Heart left ventricle (tissue), 16 donors: ENCODE measurements at regions not wholly inside any gene's neighbourhood (a gene's known extent, or its start where the extent isn't known, plus 50 kb on each side); places are given as distances from the start of the nearest gene placed in this dataset.
A peak's percentile ranks its signal among the peaks of the same experiment; 100 is the strongest.

Source experiments
- ATAC-seq, 4 donors: fragments of 200-7000 bp; cut with Tn5 transposase; one replicate each; pipeline ENCODE4 v1.9.1; 2020 to 2022; ENCODE audit warnings: moderate library complexity in 4 of 4, mild to moderate bottlenecking in 3 of 4, moderate number of reproducible peaks in 1 of 4
- DNase-seq, 5 donors: peaks; one replicate each; pipeline ENCODE4 v3.0.0-alpha.2; 2020
- H3K27ac ChIP-seq, 12 donors: fragments of 200-600 bp; sonication (generic) in 4 of 12; one replicate each; pipeline versions ENCODE4 v1.5.0 to v1.8.0; 2016 to 2022; ENCODE audit warnings: mild to moderate bottlenecking in 2 of 12
- H3K27me3 ChIP-seq, 9 donors: fragments of 200-600 bp; sonication (generic) in 2 of 9; one replicate each; pipeline versions ENCODE4 v1.5.1 to v1.8.0; 2016 to 2022; ENCODE audit warnings: mild to moderate bottlenecking in 3 of 9
- H3K36me3 ChIP-seq, 9 donors: fragments of 200-600 bp; sonication (generic) in 2 of 9; one replicate each; pipeline versions ENCODE4 v1.5.0 to v1.8.0; 2018 to 2022; ENCODE audit warnings: mild to moderate bottlenecking in 2 of 9
- H3K4me1 ChIP-seq, 12 donors: fragments of 200-600 bp; sonication (generic) in 4 of 12; one replicate each; pipeline versions ENCODE4 v1.5.0 to v1.8.0; 2016 to 2022; ENCODE audit warnings: mild to moderate bottlenecking in 3 of 12
- H3K4me3 ChIP-seq, 12 donors: fragments of 200-600 bp; sonication (generic) in 4 of 12; one replicate each; pipeline versions ENCODE4 v1.5.0 to v1.8.0; 2017 to 2022; ENCODE audit warnings: mild to moderate bottlenecking in 9 of 12, moderate library complexity in 4 of 12
- H3K9me3 ChIP-seq, 12 donors: fragments of 200-600 bp; sonication (generic) in 4 of 12; one replicate each; pipeline versions ENCODE4 v1.5.0 to v1.8.0; 2016 to 2022; ENCODE audit warnings: mild to moderate bottlenecking in 1 of 12
- CTCF ChIP-seq, 12 donors: fragments of 200-600 bp; sonication (generic) in 4 of 12; IDR thresholded peaks; one replicate each; pipeline versions ENCODE4 v1.5.0 to v1.8.0; 2018 to 2022; ENCODE audit warnings: antibody characterized with exemption in 12 of 12, mild to moderate bottlenecking in 5 of 12
- POLR2A ChIP-seq, 2 donors: fragments of 450-650 bp; IDR thresholded peaks; one replicate each; pipeline ENCODE4 v1.6.1; 2017; ENCODE audit warnings: antibody characterized with exemption in 2 of 2, mild to moderate bottlenecking in 2 of 2, moderate library complexity in 2 of 2
- WGBS, 4 donors: extraction: QIAGEN DNeasy Blood & Tissue Kit in 2 of 4; methylation state at CpG; one replicate each; pipeline versions ENCODE4 v1.1.5 to v1.1.7; 2013 to 2018; 5-methylcytosine and 5-hydroxymethylcytosine counted together
- intact Hi-C, 10 donors: fragments of 100-400 bp; cut with DNase I; formaldehyde crosslinking; loops; one replicate each; pipeline versions ENCODE4 v1.11.1 to v1.14.2; 2022
- donor health status: ischemic (EF 13 %, LVEDD 7.1; RV severe dilation, severe dysfunction).
- donor health status: healthy with polysubstance abuse.
- donor health status: DM: no; HTN: yes; CAD: no.
- donor health status: DM: no; HTN: no; CAD: no.
- donor health status: ischemic (EF 25% LVEDD 6.9; RV normal size, moderate dysfunction).
- donor health status: ischemic (EF 25% LVEDD 5.7; RV mildly dilated, moderate dysfunction).
- donor health status: healthy.
- donor health status: DM: yes; HTN: yes; CAD: no.
- donor health status: ischemic (EF 35%, LVEDD 5.7; RV mildly dilated, moderate dysfunction).
- donor health status: nonischemic (EF 11% LVEDD 7.7; RV severe dilation, severe dysfunction).
- donor health status: DM: yes; HTN: yes; CAD: no.
- donor health status: PGD.
- donor health status: ischemic (EF 29% LVEDD 5.4; RV normal size, mild dysfunction).
- donor health status: nonischemic (EF 23%, LVEDD 6.1; RV moderate dilation, normal function).

- H3K9me3 ChIP-seq, result no peaks in the 10 kb centered on the region
- TF ChIP-seq POLR2A (IDR thresholded peaks at IDR 0.05) (no peak), CTCF (IDR thresholded peaks at IDR 0.05) (no peak)
- no peaks in the 10 kb centered on the region for H3K36me3 ChIP-seq
- ATAC-seq (no peak), DNase-seq (no peak)
- no peak overlapping the region for H3K4me3 ChIP-seq
- peaks cover 15 to 52% (median 30%) of the 10 kb centered on the region in 9 donors for H3K27me3 ChIP-seq
- H3K27ac ChIP-seq, result no peak overlapping the region
- H3K4me1 ChIP-seq, result peaks cover 0 to 34% (median 13%) of the 10 kb centered on the region in 12 donors
- WGBS, 4 donors, result 41 to 54% (median 46%) methylated on average over 21 to 24 of the region's 24 CpGs
- intact Hi-C loops, result no loop called here
Measured at GRCh38 chr1:38135625-38136414, 89.2 kb upstream of the POU3F1 start.

GRCh38 chr1:38134294-38134755 lies 87.7 kb upstream of the POU3F1 start:
- H3K27me3 ChIP-seq, result peaks cover 15 to 44% (median 26%) of the 10 kb centered on the region in 9 donors
- WGBS, 4 donors, result 6 to 7% (median 7%) methylated on average over 22 of the region's 22 CpGs

DNA sequence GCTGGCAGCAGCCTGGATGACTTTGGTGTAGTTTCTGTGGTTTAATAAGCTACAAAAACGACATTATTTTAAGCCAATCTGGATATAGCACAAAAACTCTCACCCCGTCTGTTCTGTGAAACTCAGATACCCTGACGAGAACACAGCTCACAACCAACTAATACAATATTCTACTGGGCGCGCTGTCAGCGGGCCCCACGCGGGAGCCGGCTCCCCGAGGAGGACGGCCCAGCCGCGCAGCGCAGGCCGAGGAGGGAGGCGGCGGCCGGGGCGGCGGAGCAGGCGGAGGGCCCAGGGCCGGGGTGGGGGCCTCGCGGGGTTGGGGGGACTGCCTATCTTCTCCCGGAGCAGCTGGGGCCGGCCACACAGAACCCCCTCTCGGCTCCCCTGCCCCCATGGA lies 87.2 kb upstream of the POU3F1 start:
- H3K27me3 ChIP-seq, result peaks cover 15 to 44% (median 26%) of the 10 kb centered on the region in 9 donors
- H3K4me3 ChIP-seq, result peak overlapping the region in 1 of 12 donors; percentile 12
- DNase-seq, result no peak
- H3K36me3 ChIP-seq, result no peaks in the 10 kb centered on the region
- no peaks in the 10 kb centered on the region for H3K9me3 ChIP-seq
- TF ChIP-seq CTCF (IDR thresholded peaks at IDR 0.05), result no peak
- no peak for TF ChIP-seq POLR2A (IDR thresholded peaks at IDR 0.05)
- H3K27ac ChIP-seq, result no peak overlapping the region
- intact Hi-C loops, result no loop called here
- 11 to 39% (median 14%) methylated on average over 16 to 27 of the region's 27 CpGs for WGBS, 4 donors
- ATAC-seq, result no peak
- peaks cover 0 to 25% (median 8%) of the 10 kb centered on the region in 12 donors for H3K4me1 ChIP-seq

More at GRCh38 chr1:38134294-38134755, 87.7 kb upstream of the POU3F1 start:
- peaks cover 0 to 31% (median 12%) of the 10 kb centered on the region in 12 donors for H3K4me1 ChIP-seq
- TF ChIP-seq POLR2A (IDR thresholded peaks at IDR 0.05) (no peak), CTCF (IDR thresholded peaks at IDR 0.05) (no peak)
- no peak overlapping the region for H3K27ac ChIP-seq
- ATAC-seq (peak in 1 of 4 donors; percentile 21), DNase-seq (no peak)
- no peaks in the 10 kb centered on the region for H3K9me3 ChIP-seq
- intact Hi-C loops, result no loop called here
- peak overlapping the region in 3 of 12 donors; percentile 12 to 30 (median 16) for H3K4me3 ChIP-seq
- no peaks in the 10 kb centered on the region for H3K36me3 ChIP-seq

- Histone ChIP-seq H3K9me3 (no peaks in the 10 kb centered on the region), H3K36me3 (no peaks in the 10 kb centered on the region), H3K4me3 (no peak overlapping the region), H3K27me3 (peaks cover 15 to 44% (median 26%) of the 10 kb centered on the region in 9 donors), H3K4me1 (peaks cover 0 to 21% (median 4%) of the 10 kb centered on the region in 12 donors), H3K27ac (no peak overlapping the region)
- DNase-seq, result no peak
- ATAC-seq, result no peak
- TF ChIP-seq CTCF (IDR thresholded peaks at IDR 0.05) (no peak), POLR2A (IDR thresholded peaks at IDR 0.05) (no peak)
- intact Hi-C loops, result no loop called here
- 63 to 76% (median 74%) methylated on average over 5 to 7 of the region's 7 CpGs for WGBS, 4 donors
Measured at GRCh38 chr1:38133304-38133703, 86.7 kb upstream of the POU3F1 start.
